GM12878 (cell line): ENCODE measurements at regions not wholly inside any gene's neighbourhood (a gene's known extent, or its start where the extent isn't known, plus 50 kb on each side); places are given as distances from the start of the nearest gene placed in this dataset.
A peak's percentile ranks its signal among the peaks of the same experiment; 100 is the strongest.

Source experiments
- BHLHE40 ChIP-seq, 2 experiments: fragments of 450-650 bp in 1 of 2; IDR thresholded peaks; 2 replicates each; pipeline ENCODE4 v1.6.1; 2011 to 2017; ENCODE audit warnings: low read depth in 2 of 2, borderline replicate concordance in 1 of 2, improper control_type of control experiment in 1 of 2, low read length in 1 of 2, mild to moderate bottlenecking in 1 of 2
- BMI1 ChIP-seq: fragments of 450-650 bp; IDR thresholded peaks from 2 replicates; pipeline ENCODE4 v1.6.1; 2016; ENCODE audit warnings: mild to moderate bottlenecking, moderate library complexity, borderline replicate concordance
- CHD1 ChIP-seq: IDR thresholded peaks from 2 replicates; pipeline ENCODE4 v1.6.1; 2012; ENCODE audit warnings: low read depth, low read length, improper control_type of control experiment
- ETV6 ChIP-seq, 2 experiments: fragments of 450-650 bp in 1 of 2; IDR thresholded peaks in 1 of 2; conservative IDR thresholded peaks in 1 of 2; 2 replicates each; pipeline ENCODE4 v1.6.1; 2014; ENCODE audit warnings: antibody characterized with exemption in 1 of 2, borderline replicate concordance in 1 of 2, low read depth in 1 of 2, mild to moderate bottlenecking in 1 of 2, moderate library complexity in 1 of 2
- FOXM1 ChIP-seq: IDR thresholded peaks from 2 replicates; pipeline ENCODE4 v1.6.1; 2012; ENCODE audit warnings: low read depth, mild to moderate bottlenecking, inconsistent platforms, low read length, moderate library complexity
- IKZF2 ChIP-seq, 2 experiments: fragments of 450-650 bp; IDR thresholded peaks; 2 replicates each; pipeline ENCODE4 v1.6.1; 2017; ENCODE audit warnings: mild to moderate bottlenecking in 2 of 2, moderate library complexity in 2 of 2
- KAT2A ChIP-seq: conservative IDR thresholded peaks from 2 replicates; pipeline ENCODE4 v1.6.1; 2011; ENCODE audit warnings: low read depth, low read length; ENCODE audit not compliant: control insufficient read depth
- MTA2 ChIP-seq: fragments of 450-650 bp; IDR thresholded peaks from 2 replicates; pipeline ENCODE4 v1.6.1; 2016; ENCODE audit warnings: low read depth, mild to moderate bottlenecking, moderate library complexity
- NR2C1 ChIP-seq: fragments of 450-650 bp; IDR thresholded peaks from 2 replicates; pipeline ENCODE4 v1.6.1; 2017; ENCODE audit warnings: antibody characterized with exemption, mild to moderate bottlenecking, moderate library complexity
- NR2C2 ChIP-seq: IDR thresholded peaks from 2 replicates; pipeline ENCODE4 v1.6.1; 2011; ENCODE audit warnings: borderline replicate concordance, low read depth; ENCODE audit not compliant: control insufficient read depth, insufficient read length
- POU2F2 ChIP-seq: IDR thresholded peaks from 3 replicates; pipeline ENCODE4 v1.6.1; 2011; ENCODE audit warnings: low read depth, mild to moderate bottlenecking, low read length, borderline replicate concordance
- RBBP5 ChIP-seq: fragments of 200-600 bp; sonication (generic); conservative IDR thresholded peaks from 2 replicates; pipeline ENCODE4 v1.6.1; 2016
- RUNX3 ChIP-seq: IDR thresholded peaks from 2 replicates; pipeline ENCODE4 v1.6.1; 2012; ENCODE audit warnings: low read length, inconsistent platforms
- SPI1 ChIP-seq: IDR thresholded peaks from 2 replicates; pipeline ENCODE4 v1.6.1; 2011; ENCODE audit warnings: low read depth, mild to moderate bottlenecking, low read length, moderate library complexity, borderline replicate concordance; ENCODE audit not compliant: insufficient read depth
- SREBF1 ChIP-seq: IDR thresholded peaks from 2 replicates; pipeline ENCODE4 v1.6.1; 2012; ENCODE audit warnings: mild to moderate bottlenecking, low read length
- YBX1 ChIP-seq: fragments of 450-650 bp; IDR thresholded peaks from 2 replicates; pipeline ENCODE4 v1.6.1; 2016; ENCODE audit warnings: antibody characterized with exemption
- TF ChIP-seq, protein P1 (sequence below): fragments of 450-650 bp; IDR thresholded peaks from 2 replicates; pipeline ENCODE4 v1.6.1; 2018; ENCODE audit warnings: borderline replicate concordance, mild to moderate bottlenecking; ENCODE audit not compliant: partially characterized antibody
- TF ChIP-seq, protein P2 (sequence below): fragments of 450-650 bp; IDR thresholded peaks from 2 replicates; pipeline ENCODE4 v1.6.1; 2017; ENCODE audit warnings: mild to moderate bottlenecking
- TF ChIP-seq, protein P3 (sequence below): fragments of 450-650 bp; IDR thresholded peaks from 2 replicates; pipeline ENCODE4 v1.6.1; 2016; ENCODE audit warnings: mild to moderate bottlenecking
- TF ChIP-seq, protein P4 (sequence below): fragments of 450-650 bp; IDR thresholded peaks from 2 replicates; pipeline ENCODE4 v1.6.1; 2017; ENCODE audit warnings: antibody characterized with exemption, mild to moderate bottlenecking, moderate library complexity
- TF ChIP-seq, protein P5 (sequence below): fragments of 450-650 bp; IDR thresholded peaks from 2 replicates; pipeline ENCODE4 v1.6.1; 2014; ENCODE audit warnings: mild to moderate bottlenecking

DNA sequence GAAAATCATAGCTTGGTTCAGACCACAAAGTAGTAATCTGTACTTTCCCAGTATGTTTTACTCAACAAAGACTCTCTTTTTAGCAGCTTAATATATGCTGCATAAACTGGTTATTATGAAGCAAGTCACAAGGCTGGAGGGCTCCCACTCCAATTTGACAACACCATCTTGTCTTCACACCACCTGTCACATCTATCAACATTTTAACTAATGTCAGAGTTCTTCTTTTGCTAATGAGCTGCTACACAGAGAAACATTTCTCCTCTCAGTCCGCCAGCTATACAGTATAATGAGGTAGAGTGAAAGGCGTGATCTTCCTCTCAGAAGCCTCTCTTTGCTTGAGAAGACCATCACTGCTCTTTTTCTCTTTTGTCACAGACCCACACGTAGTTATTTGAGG is 230.1 kb downstream of the BARHL2 start (continued):
- TF ChIP-seq, protein P1, sequence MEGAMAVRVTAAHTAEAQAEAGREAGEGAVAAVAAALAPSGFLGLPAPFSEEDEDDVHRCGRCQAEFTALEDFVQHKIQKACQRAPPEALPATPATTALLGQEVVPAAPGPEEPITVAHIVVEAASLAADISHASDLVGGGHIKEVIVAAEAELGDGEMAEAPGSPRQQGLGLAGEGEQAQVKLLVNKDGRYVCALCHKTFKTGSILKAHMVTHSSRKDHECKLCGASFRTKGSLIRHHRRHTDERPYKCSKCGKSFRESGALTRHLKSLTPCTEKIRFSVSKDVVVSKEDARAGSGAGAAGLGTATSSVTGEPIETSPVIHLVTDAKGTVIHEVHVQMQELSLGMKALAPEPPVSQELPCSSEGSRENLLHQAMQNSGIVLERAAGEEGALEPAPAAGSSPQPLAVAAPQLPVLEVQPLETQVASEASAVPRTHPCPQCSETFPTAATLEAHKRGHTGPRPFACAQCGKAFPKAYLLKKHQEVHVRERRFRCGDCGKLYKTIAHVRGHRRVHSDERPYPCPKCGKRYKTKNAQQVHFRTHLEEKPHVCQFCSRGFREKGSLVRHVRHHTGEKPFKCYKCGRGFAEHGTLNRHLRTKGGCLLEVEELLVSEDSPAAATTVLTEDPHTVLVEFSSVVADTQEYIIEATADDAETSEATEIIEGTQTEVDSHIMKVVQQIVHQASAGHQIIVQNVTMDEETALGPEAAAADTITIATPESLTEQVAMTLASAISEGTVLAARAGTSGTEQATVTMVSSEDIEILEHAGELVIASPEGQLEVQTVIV, result no peak
- TF ChIP-seq BHLHE40 (IDR thresholded peaks at IDR 0.05; ENCODE audit: borderline replicate concordance in 1 of 2, low read depth in 2 of 2, low read length in 1 of 2) (peak in 1 of 2 experiments; percentile 18; a peak in 1 of 4 replicates), NR2C1 (no peak), KAT2A (no peak), CHD1 (no peak), ETV6 (conservative IDR thresholded peaks at IDR 0.05 in 1 of 2, IDR thresholded peaks at IDR 0.05 in 1 of 2; ENCODE audit: borderline replicate concordance in 1 of 2, low read depth in 1 of 2) (no peak), IKZF2 (IDR thresholded peaks at IDR 0.05) (no peak), RUNX3 (no peak), SREBF1 (no peak), SPI1 (no peak), MTA2 (peak; percentile 93), YBX1 (no peak), POU2F2 (no peak), RBBP5 (no peak), NR2C2 (no peak), BMI1 (no peak), FOXM1 (no peak)
- TF ChIP-seq, protein P2, sequence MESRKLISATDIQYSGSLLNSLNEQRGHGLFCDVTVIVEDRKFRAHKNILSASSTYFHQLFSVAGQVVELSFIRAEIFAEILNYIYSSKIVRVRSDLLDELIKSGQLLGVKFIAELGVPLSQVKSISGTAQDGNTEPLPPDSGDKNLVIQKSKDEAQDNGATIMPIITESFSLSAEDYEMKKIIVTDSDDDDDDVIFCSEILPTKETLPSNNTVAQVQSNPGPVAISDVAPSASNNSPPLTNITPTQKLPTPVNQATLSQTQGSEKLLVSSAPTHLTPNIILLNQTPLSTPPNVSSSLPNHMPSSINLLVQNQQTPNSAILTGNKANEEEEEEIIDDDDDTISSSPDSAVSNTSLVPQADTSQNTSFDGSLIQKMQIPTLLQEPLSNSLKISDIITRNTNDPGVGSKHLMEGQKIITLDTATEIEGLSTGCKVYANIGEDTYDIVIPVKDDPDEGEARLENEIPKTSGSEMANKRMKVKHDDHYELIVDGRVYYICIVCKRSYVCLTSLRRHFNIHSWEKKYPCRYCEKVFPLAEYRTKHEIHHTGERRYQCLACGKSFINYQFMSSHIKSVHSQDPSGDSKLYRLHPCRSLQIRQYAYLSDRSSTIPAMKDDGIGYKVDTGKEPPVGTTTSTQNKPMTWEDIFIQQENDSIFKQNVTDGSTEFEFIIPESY, result no peak
- TF ChIP-seq, protein P3, sequence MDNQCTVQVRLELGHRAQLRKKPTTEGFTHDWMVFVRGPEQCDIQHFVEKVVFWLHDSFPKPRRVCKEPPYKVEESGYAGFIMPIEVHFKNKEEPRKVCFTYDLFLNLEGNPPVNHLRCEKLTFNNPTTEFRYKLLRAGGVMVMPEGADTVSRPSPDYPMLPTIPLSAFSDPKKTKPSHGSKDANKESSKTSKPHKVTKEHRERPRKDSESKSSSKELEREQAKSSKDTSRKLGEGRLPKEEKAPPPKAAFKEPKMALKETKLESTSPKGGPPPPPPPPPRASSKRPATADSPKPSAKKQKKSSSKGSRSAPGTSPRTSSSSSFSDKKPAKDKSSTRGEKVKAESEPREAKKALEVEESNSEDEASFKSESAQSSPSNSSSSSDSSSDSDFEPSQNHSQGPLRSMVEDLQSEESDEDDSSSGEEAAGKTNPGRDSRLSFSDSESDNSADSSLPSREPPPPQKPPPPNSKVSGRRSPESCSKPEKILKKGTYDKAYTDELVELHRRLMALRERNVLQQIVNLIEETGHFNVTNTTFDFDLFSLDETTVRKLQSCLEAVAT, result 0 out of 2 replicates have a peak, but pooled peaks have one; percentile 59
- TF ChIP-seq, protein P4, sequence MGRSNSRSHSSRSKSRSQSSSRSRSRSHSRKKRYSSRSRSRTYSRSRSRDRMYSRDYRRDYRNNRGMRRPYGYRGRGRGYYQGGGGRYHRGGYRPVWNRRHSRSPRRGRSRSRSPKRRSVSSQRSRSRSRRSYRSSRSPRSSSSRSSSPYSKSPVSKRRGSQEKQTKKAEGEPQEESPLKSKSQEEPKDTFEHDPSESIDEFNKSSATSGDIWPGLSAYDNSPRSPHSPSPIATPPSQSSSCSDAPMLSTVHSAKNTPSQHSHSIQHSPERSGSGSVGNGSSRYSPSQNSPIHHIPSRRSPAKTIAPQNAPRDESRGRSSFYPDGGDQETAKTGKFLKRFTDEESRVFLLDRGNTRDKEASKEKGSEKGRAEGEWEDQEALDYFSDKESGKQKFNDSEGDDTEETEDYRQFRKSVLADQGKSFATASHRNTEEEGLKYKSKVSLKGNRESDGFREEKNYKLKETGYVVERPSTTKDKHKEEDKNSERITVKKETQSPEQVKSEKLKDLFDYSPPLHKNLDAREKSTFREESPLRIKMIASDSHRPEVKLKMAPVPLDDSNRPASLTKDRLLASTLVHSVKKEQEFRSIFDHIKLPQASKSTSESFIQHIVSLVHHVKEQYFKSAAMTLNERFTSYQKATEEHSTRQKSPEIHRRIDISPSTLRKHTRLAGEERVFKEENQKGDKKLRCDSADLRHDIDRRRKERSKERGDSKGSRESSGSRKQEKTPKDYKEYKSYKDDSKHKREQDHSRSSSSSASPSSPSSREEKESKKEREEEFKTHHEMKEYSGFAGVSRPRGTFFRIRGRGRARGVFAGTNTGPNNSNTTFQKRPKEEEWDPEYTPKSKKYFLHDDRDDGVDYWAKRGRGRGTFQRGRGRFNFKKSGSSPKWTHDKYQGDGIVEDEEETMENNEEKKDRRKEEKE, result no peak
- TF ChIP-seq, protein P5, sequence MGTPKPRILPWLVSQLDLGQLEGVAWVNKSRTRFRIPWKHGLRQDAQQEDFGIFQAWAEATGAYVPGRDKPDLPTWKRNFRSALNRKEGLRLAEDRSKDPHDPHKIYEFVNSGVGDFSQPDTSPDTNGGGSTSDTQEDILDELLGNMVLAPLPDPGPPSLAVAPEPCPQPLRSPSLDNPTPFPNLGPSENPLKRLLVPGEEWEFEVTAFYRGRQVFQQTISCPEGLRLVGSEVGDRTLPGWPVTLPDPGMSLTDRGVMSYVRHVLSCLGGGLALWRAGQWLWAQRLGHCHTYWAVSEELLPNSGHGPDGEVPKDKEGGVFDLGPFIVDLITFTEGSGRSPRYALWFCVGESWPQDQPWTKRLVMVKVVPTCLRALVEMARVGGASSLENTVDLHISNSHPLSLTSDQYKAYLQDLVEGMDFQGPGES, result no peak
